H9 (cell line): ENCODE measurements at regions not wholly inside any gene's neighbourhood (a gene's known extent, or its start where the extent isn't known, plus 50 kb on each side); places are given as distances from the start of the nearest gene placed in this dataset.

Experiments used
- DNase-seq: peaks from one replicate; pipeline ENCODE4 v3.0.0-alpha.2; 2017
- H2AFZ ChIP-seq: one replicate; pipeline ENCODE4 v1.6.1; 2013; ENCODE audit warnings: mild to moderate bottlenecking, low read length, control low read depth, moderate library complexity
- H2AK5ac ChIP-seq: 2 replicates; pipeline ENCODE4 v1.6.1; 2013; ENCODE audit warnings: low read length, control low read depth, mixed read lengths; ENCODE audit not compliant: insufficient read length
- H2BK120ac ChIP-seq: one replicate; pipeline ENCODE4 v1.6.1; 2013; ENCODE audit warnings: low read depth, mild to moderate bottlenecking, low read length, control low read depth, inconsistent platforms; ENCODE audit not compliant: poor library complexity, severe bottlenecking
- H2BK12ac ChIP-seq: 2 replicates; pipeline ENCODE4 v1.6.1; 2013; ENCODE audit warnings: low read length, control low read depth, mixed read lengths, low read depth; ENCODE audit not compliant: insufficient read length
- H2BK15ac ChIP-seq: 2 replicates; pipeline ENCODE4 v1.6.1; 2013; ENCODE audit warnings: low read depth, low read length, control low read depth
- H2BK20ac ChIP-seq: one replicate; pipeline ENCODE4 v1.6.1; 2013; ENCODE audit warnings: low read depth, mild to moderate bottlenecking, low read length, control low read depth, inconsistent platforms; ENCODE audit not compliant: poor library complexity, severe bottlenecking
- H2BK5ac ChIP-seq: 2 replicates; pipeline ENCODE4 v1.6.1; 2013; ENCODE audit warnings: low read length, control low read depth, mixed read lengths; ENCODE audit not compliant: insufficient read length
- H3K14ac ChIP-seq: 2 replicates; pipeline ENCODE4 v1.6.1; 2013; ENCODE audit warnings: low read length, control low read depth; ENCODE audit not compliant: insufficient read depth
- H3K18ac ChIP-seq: 2 replicates; pipeline ENCODE4 v1.6.1; 2013; ENCODE audit warnings: low read depth, mild to moderate bottlenecking, mixed read lengths, low read length, control low read depth; ENCODE audit not compliant: insufficient read length
- H3K23ac ChIP-seq: 2 replicates; pipeline ENCODE4 v1.6.1; 2013; ENCODE audit warnings: low read length, control low read depth, mixed read lengths, low read depth; ENCODE audit not compliant: insufficient read length
- H3K23me2 ChIP-seq: 2 replicates; pipeline ENCODE4 v1.6.1; 2013; ENCODE audit warnings: low read depth, mild to moderate bottlenecking, mixed read lengths, low read length, control low read depth; ENCODE audit not compliant: insufficient read length, poor library complexity, severe bottlenecking
- H3K27ac ChIP-seq: 2 replicates; pipeline ENCODE4 v1.5.1; 2013; ENCODE audit warnings: low read length, control low read depth, mixed read lengths, low read depth; ENCODE audit not compliant: insufficient read length
- H3K27me3 ChIP-seq: 2 replicates; pipeline ENCODE4 v1.6.1; 2013; ENCODE audit warnings: low read length, control low read depth, inconsistent platforms; ENCODE audit not compliant: insufficient read depth
- H3K4ac ChIP-seq: 2 replicates; pipeline ENCODE4 v1.6.1; 2013; ENCODE audit warnings: low read depth, mild to moderate bottlenecking, control low read depth, inconsistent platforms, low read length, moderate library complexity
- H3K4me1 ChIP-seq: 2 replicates; pipeline ENCODE4 v1.6.1; 2013; ENCODE audit warnings: low read length, control low read depth, inconsistent platforms; ENCODE audit not compliant: insufficient read depth
- H3K4me2 ChIP-seq: 2 replicates; pipeline ENCODE4 v1.6.1; 2013; ENCODE audit warnings: low read length, control low read depth, mixed read lengths; ENCODE audit not compliant: insufficient read length, insufficient read depth
- H3K56ac ChIP-seq: 2 replicates; pipeline ENCODE4 v1.6.1; 2013; ENCODE audit warnings: low read depth, mild to moderate bottlenecking, mixed read lengths, low read length, control low read depth; ENCODE audit not compliant: insufficient read length
- H3K79me1 ChIP-seq: 2 replicates; pipeline ENCODE4 v1.6.1; 2013; ENCODE audit warnings: low read depth, mild to moderate bottlenecking, moderate library complexity, low read length, control low read depth, inconsistent platforms; ENCODE audit not compliant: insufficient read depth, poor library complexity, severe bottlenecking
- H3K79me2 ChIP-seq: 2 replicates; pipeline ENCODE4 v1.6.1; 2013; ENCODE audit warnings: low read length, control low read depth, inconsistent platforms; ENCODE audit not compliant: insufficient read depth
- H3K9ac ChIP-seq: 2 replicates; pipeline ENCODE4 v1.6.1; 2013; ENCODE audit warnings: low read length, control low read depth, mixed read lengths; ENCODE audit not compliant: insufficient read length; ENCODE audit errors: extremely low read depth
- H3K9me3 ChIP-seq: one replicate; pipeline ENCODE4 v1.6.1; 2013; ENCODE audit warnings: low read depth, low read length, inconsistent platforms; ENCODE audit not compliant: control insufficient read depth
- H3T11ph ChIP-seq: one replicate; pipeline ENCODE4 v1.6.1; 2013; ENCODE audit warnings: mild to moderate bottlenecking, low read length, control low read depth, inconsistent platforms
- H4K20me1 ChIP-seq: one replicate; pipeline ENCODE4 v1.6.1; 2013; ENCODE audit not compliant: control insufficient read depth, insufficient read length, insufficient read depth
- H4K5ac ChIP-seq: 2 replicates; pipeline ENCODE4 v1.6.1; 2013; ENCODE audit warnings: low read depth, mild to moderate bottlenecking, mixed read lengths, low read length, control low read depth; ENCODE audit not compliant: insufficient read length
- H4K8ac ChIP-seq: replicated peaks from 2 replicates; pipeline ENCODE4 v1.6.1; 2013; ENCODE audit warnings: low read length, control low read depth, mixed read lengths, low read depth; ENCODE audit not compliant: insufficient read length
- H4K91ac ChIP-seq: 2 replicates; pipeline ENCODE4 v1.6.1; 2013; ENCODE audit warnings: low read depth, mild to moderate bottlenecking, moderate library complexity, mixed read lengths, low read length, control low read depth; ENCODE audit not compliant: insufficient read length
- H3K27ac Mint-ChIP-seq, 3 experiments: 2 replicates in 2 of 3; 3 replicates in 1 of 3; pipeline ENCODE4 v1.8.0; 2020 to 2021; ENCODE audit warnings: mixed read lengths in 3 of 3, mild to moderate bottlenecking in 1 of 3, moderate library complexity in 1 of 3
- H3K27me3 Mint-ChIP-seq: 2 replicates; pipeline ENCODE4 v1.8.0; 2021; ENCODE audit warnings: low read depth, mild to moderate bottlenecking, moderate library complexity, mixed read lengths
- H3K36me3 Mint-ChIP-seq, 3 experiments: 2 replicates in 2 of 3; 3 replicates in 1 of 3; pipeline ENCODE4 v1.8.0; 2020 to 2021; ENCODE audit warnings: low read depth in 3 of 3, mixed read lengths in 3 of 3; ENCODE audit not compliant: insufficient read depth in 1 of 3
- H3K4me1 Mint-ChIP-seq, 2 experiments: 2 replicates each; pipeline ENCODE4 v1.8.0; 2020; ENCODE audit warnings: mixed read lengths in 2 of 2
- H3K4me3 Mint-ChIP-seq, 2 experiments: 2 replicates in 1 of 2; 3 replicates in 1 of 2; pipeline ENCODE4 v1.8.0; 2020 to 2021; ENCODE audit warnings: mild to moderate bottlenecking in 2 of 2, mixed read lengths in 2 of 2, moderate library complexity in 1 of 2
- H3K9me3 Mint-ChIP-seq, 2 experiments: 2 replicates in 1 of 2; 3 replicates in 1 of 2; pipeline ENCODE4 v1.8.0; 2020; ENCODE audit warnings: mild to moderate bottlenecking in 2 of 2, mixed read lengths in 2 of 2, moderate library complexity in 1 of 2
- CTCF ChIP-seq: fragments of 200-600 bp; sonication (generic); conservative IDR thresholded peaks from 3 replicates; pipeline ENCODE4 v1.8.0; 2021; ENCODE audit warnings: antibody characterized with exemption, mild to moderate bottlenecking
- WGBS: extraction: QIAGEN DNeasy Blood & Tissue Kit; methylation state at CpG from one replicate; pipeline ENCODE4 v1.1.7; 2013; ENCODE audit warnings: missing lambda C conversion rate, low lambda C conversion rate, mixed read lengths; ENCODE audit not compliant: insufficient read length; ENCODE audit errors: extremely low coverage; 5-methylcytosine and 5-hydroxymethylcytosine counted together

- no peak overlapping the region for H2AK5ac ChIP-seq
- no peaks in the 10 kb centered on the region for H3K27me3 ChIP-seq
- no CpG with 5 or more reads among the region's 2 CpGs for WGBS
Observed at GRCh38 chr3:59531994-59532393, 482.2 kb upstream of the CFAP20DC start.

More at GRCh38 chr3:59531994-59532393, 482.2 kb upstream of the CFAP20DC start:
- H3K27me3 Mint-ChIP-seq, result no peaks in the 10 kb centered on the region
- H3K36me3 Mint-ChIP-seq, result no peaks in the 10 kb centered on the region
- no peak overlapping the region for H4K91ac ChIP-seq
- H3K9me3 Mint-ChIP-seq, result no peaks in the 10 kb centered on the region
- H3K18ac ChIP-seq, result no peak overlapping the region
- H2BK5ac ChIP-seq, result no peak overlapping the region
- no peaks in the 10 kb centered on the region for H4K20me1 ChIP-seq
- H3K14ac ChIP-seq, result no peak overlapping the region
- H2BK20ac ChIP-seq, result no peak overlapping the region
- no peak overlapping the region for H3K27ac ChIP-seq
- H3K27ac Mint-ChIP-seq, result no peak overlapping the region
- DNase-seq, result no peak
- H3K4me1 ChIP-seq, result no peaks in the 10 kb centered on the region
- H3K4ac ChIP-seq, result no peak overlapping the region
- H3K79me2 ChIP-seq, result no peaks in the 10 kb centered on the region
- no peak overlapping the region for H3K4me2 ChIP-seq
- no peak for TF ChIP-seq CTCF
- H3K23ac ChIP-seq, result no peak overlapping the region
- no peaks in the 10 kb centered on the region for H3K23me2 ChIP-seq
- H2AFZ ChIP-seq, result no peak overlapping the region
- H2BK15ac ChIP-seq, result no peak overlapping the region
- no peaks in the 10 kb centered on the region for H3K79me1 ChIP-seq
- H3K9ac ChIP-seq, result no peak overlapping the region
- no peak overlapping the region for H2BK12ac ChIP-seq
- no peak overlapping the region for H3T11ph ChIP-seq
- no peaks in the 10 kb centered on the region for H3K4me1 Mint-ChIP-seq
- H3K56ac ChIP-seq, result no peak overlapping the region
- H2BK120ac ChIP-seq, result no peak overlapping the region
- no peak overlapping the region for H4K8ac ChIP-seq
- H4K5ac ChIP-seq, result no peak overlapping the region
- no peak overlapping the region for H3K4me3 Mint-ChIP-seq
- no peaks in the 10 kb centered on the region for H3K9me3 ChIP-seq
